ENCODE measurements at regions not wholly inside any gene's neighbourhood (a gene's known extent, or its start where the extent isn't known, plus 50 kb on each side); places are given as distances from the start of the nearest gene placed in this dataset.
"Not testable (repeated sequence)": the region's sequence is repeated elsewhere in the genome, so short reads cannot be mapped to it uniquely, and the experiment has no call there.

DNA sequence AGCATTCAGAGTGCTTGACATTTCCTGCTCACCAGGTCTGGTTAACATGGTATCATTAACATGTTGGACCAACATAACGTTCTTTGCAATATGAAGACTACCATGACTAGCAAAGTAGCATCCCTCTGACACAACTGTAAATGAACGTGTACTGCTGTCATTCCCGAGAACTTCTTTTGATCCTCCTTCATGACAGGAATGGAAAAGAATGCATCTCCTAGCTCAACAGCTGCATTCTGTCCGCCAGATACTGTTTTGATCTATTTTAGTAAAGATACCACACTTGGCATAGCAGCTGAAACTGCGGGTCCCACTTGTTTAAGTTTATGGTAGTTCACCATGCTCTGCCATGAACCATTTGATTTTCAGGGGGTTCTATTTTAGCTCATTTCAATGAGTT, 144.2 kb upstream of the PARD3B start:
- no peak overlapping the region for H3K4me3 ChIP-seq (replicated peaks in 1 of 4; ENCODE audit: control extremely low read depth in 1 of 4, insufficient read depth in 1 of 4, low read depth in 3 of 4, low read length in 4 of 4)
- H3K9ac ChIP-seq (ENCODE audit: insufficient read depth, low read length), result no peak overlapping the region
- H3K4me1 ChIP-seq (ENCODE audit: control insufficient read depth, extremely low read depth, insufficient read depth, low read length), result no peaks in the 10 kb centered on the region
- DNase-seq (ENCODE audit: low read depth in 2 of 2), result no peak
- H3K4me2 ChIP-seq (ENCODE audit: extremely low read depth, insufficient read depth, low read length), result no peak overlapping the region
- H4K20me1 ChIP-seq (ENCODE audit: control insufficient read depth, extremely low read depth, insufficient read depth, low read length), result no peaks in the 10 kb centered on the region
- no peak overlapping the region for H3K27ac ChIP-seq (ENCODE audit: insufficient read depth, low read length)
- TF ChIP-seq EZH2 (IDR thresholded peaks at IDR 0.05; ENCODE audit: low read length, missing control alignments) (no peak), CTCF (conservative IDR thresholded peaks at IDR 0.05 in 1 of 2, IDR thresholded peaks at IDR 0.05 in 1 of 2; ENCODE audit: low read depth in 1 of 2, low read length in 2 of 2) (no peak)
- no peaks in the 10 kb centered on the region for H3K27me3 ChIP-seq (ENCODE audit: control insufficient read depth, insufficient read depth, low read length)
- no peak overlapping the region for H2AFZ ChIP-seq (ENCODE audit: low read length)
- no peaks in the 10 kb centered on the region for H3K9me3 ChIP-seq (ENCODE audit: control insufficient read depth, insufficient read depth, low read depth, low read length)
- H3K36me3 ChIP-seq (ENCODE audit: control insufficient read depth, insufficient read depth, low read length), result no peaks in the 10 kb centered on the region
- H3K79me2 ChIP-seq (ENCODE audit: control insufficient read depth, insufficient read depth, low read length), result no peaks in the 10 kb centered on the region

GRCh38 chr2:204407204-204408014, 137.9 kb upstream of the PARD3B start:
- no peaks in the 10 kb centered on the region for H3K9me3 ChIP-seq (ENCODE audit: control insufficient read depth, insufficient read depth, low read depth, low read length)
- no peaks in the 10 kb centered on the region for H3K4me1 ChIP-seq (ENCODE audit: control insufficient read depth, extremely low read depth, insufficient read depth, low read length)
- H3K4me3 ChIP-seq (replicated peaks in 1 of 4; ENCODE audit: control extremely low read depth in 1 of 4, insufficient read depth in 1 of 4, low read depth in 3 of 4, low read length in 4 of 4), result no peak overlapping the region
- H3K4me2 ChIP-seq (ENCODE audit: extremely low read depth, insufficient read depth, low read length), result no peak overlapping the region
- no peak overlapping the region for H2AFZ ChIP-seq (ENCODE audit: low read length)
- TF ChIP-seq CTCF (conservative IDR thresholded peaks at IDR 0.05 in 1 of 2, IDR thresholded peaks at IDR 0.05 in 1 of 2; ENCODE audit: low read depth in 1 of 2, low read length in 2 of 2) (no peak), EZH2 (IDR thresholded peaks at IDR 0.05; ENCODE audit: low read length, missing control alignments) (no peak)
- no peaks in the 10 kb centered on the region for H3K79me2 ChIP-seq (ENCODE audit: control insufficient read depth, insufficient read depth, low read length)
- DNase-seq (ENCODE audit: low read depth in 2 of 2), result peak in 1 of 2 donors; percentile 19
- H3K9ac ChIP-seq (ENCODE audit: insufficient read depth, low read length), result no peak overlapping the region
- no peaks in the 10 kb centered on the region for H4K20me1 ChIP-seq (ENCODE audit: control insufficient read depth, extremely low read depth, insufficient read depth, low read length)
- H3K27me3 ChIP-seq (ENCODE audit: control insufficient read depth, insufficient read depth, low read length), result no peaks in the 10 kb centered on the region
- no peak overlapping the region for H3K27ac ChIP-seq (ENCODE audit: insufficient read depth, low read length)
- no peaks in the 10 kb centered on the region for H3K36me3 ChIP-seq (ENCODE audit: control insufficient read depth, insufficient read depth, low read length)

DNA sequence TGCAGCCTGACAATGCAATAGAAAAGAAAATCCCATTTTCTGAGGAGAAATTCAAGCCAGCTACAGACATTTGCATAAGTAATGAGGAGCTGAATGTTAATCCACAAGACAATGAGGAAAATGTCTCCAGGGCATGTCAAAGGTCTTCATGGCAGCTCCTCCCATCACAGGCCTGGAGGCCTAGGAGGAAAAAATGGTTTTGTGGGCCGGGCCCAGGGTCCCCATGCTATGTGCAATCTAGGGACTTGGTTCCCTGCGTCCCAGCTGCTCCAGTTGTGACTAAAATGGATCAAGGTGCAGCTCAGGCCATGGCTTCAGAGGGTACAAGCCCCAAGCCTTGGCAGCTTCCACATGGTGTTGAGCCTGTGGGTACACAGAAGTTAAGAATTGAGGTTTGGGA, 132.5 kb upstream of the PARD3B start:
- H3K36me3 ChIP-seq (ENCODE audit: control insufficient read depth, insufficient read depth, low read length); H4K20me1 ChIP-seq (ENCODE audit: control insufficient read depth, extremely low read depth, insufficient read depth, low read length); H3K9me3 ChIP-seq (ENCODE audit: control insufficient read depth, insufficient read depth, low read depth, low read length); H3K79me2 ChIP-seq (ENCODE audit: control insufficient read depth, insufficient read depth, low read length); H3K9ac ChIP-seq (ENCODE audit: insufficient read depth, low read length); H3K27me3 ChIP-seq (ENCODE audit: control insufficient read depth, insufficient read depth, low read length); H2AFZ ChIP-seq (ENCODE audit: low read length); H3K4me3 ChIP-seq (replicated peaks in 1 of 4; ENCODE audit: control extremely low read depth in 1 of 4, insufficient read depth in 1 of 4, low read depth in 3 of 4, low read length in 4 of 4); H3K4me2 ChIP-seq (ENCODE audit: extremely low read depth, insufficient read depth, low read length); H3K4me1 ChIP-seq (ENCODE audit: control insufficient read depth, extremely low read depth, insufficient read depth, low read length); DNase-seq (ENCODE audit: low read depth in 2 of 2); H3K27ac ChIP-seq (ENCODE audit: insufficient read depth, low read length): not testable (repeated sequence)
